NCI-H146 (cell line): ENCODE measurements at regions not wholly inside any gene's neighbourhood (a gene's known extent, or its start where the extent isn't known, plus 50 kb on each side); places are given as distances from the start of the nearest gene placed in this dataset.
"Not testable (repeated sequence)": the region's sequence is repeated elsewhere in the genome, so short reads cannot be mapped to it uniquely, and the experiment has no call there.

Source experiments
- DNase-seq: peaks from one replicate; lab custom pipeline; 2025; lab: John Stamatoyannopoulos, UW

- DNase-seq: no peak
Observed at GRCh38 chr7:17437586-17437985, 139.1 kb downstream of the AHR start.

- DNase-seq: not testable (repeated sequence)
Observed at GRCh38 chr7:17440025-17440784, 141.8 kb downstream of the AHR start.

- DNase-seq: no peak
Observed at GRCh38 chr7:17440831-17441230, 142.4 kb downstream of the AHR start.

DNA sequence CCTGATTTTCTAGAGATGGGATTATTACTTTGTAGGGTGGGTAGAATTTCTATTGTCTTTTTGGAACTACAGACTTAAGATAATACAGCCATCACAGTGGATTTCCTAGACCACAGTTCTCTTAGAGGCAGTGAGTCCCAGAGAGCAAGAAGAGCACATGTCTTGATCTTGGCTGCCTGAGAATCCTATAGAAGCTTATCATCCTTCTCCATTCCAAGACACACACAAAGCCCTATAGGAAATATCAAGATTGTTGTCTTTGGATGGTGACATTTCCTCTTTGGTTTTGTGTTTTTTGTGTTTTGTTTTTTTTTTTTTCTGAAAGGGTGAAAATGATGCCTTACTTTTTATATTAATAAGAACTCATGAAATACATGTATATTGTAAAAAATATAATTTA lies 143.1 kb downstream of the AHR start:
- DNase-seq: no peak

GRCh38 chr7:17444151-17444550 lies 145.7 kb downstream of the AHR start:
- DNase-seq: no peak

DNA sequence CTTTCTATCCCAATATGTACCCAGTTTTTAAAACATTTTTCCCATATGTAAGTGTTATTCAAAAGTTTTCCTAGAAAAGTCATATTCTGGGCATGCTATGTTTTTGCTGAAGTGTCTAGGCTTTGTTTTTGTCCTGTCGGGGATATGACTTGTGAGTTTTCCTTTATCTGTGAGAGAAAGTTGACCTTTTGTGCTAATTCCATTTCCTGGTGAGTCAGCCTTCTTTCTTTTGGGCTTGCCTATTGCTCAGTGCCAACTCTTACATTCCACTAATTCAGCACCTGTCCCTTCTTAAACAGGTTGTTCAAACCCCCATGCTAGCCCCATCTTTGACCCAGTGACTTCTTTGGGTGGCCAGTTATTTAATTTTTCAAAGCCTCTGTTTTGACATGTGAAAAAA lies 146.2 kb downstream of the AHR start:
- DNase-seq: no peak

- DNase-seq: no peak
Observed at GRCh38 chr7:17446340-17446739, 147.9 kb downstream of the AHR start.

DNA sequence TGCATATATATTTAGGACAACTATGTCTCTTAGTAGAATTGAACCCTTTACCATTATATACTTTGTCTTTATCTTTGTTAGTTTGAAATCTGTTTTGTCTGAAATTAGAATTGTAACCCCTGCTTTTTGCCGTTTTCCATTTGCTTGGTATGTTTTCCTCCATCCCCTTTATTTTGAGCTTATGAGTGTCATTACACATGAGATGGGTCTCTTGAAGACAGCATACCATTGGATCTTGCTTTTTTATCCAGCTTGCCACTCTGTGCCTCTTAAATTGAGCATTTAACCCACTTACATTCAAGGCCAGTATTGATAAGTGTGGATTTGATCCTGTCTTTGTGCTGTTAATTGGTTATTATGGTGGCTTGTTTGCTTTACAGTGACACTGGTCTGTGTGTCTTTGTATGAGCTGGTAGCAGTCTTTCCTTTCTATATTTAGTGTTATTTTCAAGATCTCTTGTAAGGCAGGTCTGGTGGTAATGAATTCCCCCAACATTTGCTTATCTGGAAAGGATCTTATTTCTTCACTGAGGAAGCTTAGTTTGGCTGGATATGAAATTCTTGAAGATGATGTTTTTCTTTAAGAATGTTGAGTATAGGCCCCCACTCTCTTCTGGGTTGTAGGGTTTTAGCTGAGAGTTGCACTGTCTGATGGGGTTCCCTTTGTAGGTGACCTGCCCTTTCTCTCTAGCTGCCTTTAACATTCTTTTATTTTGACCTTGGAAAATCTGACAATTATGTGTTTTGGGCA lies 149.5 kb downstream of the AHR start:
- DNase-seq: no peak

GRCh38 chr7:17448479-17449423 lies 150.3 kb downstream of the AHR start:
- no peak for DNase-seq

GRCh38 chr7:17456541-17456940 lies 158.1 kb downstream of the AHR start:
- DNase-seq: no peak

DNA sequence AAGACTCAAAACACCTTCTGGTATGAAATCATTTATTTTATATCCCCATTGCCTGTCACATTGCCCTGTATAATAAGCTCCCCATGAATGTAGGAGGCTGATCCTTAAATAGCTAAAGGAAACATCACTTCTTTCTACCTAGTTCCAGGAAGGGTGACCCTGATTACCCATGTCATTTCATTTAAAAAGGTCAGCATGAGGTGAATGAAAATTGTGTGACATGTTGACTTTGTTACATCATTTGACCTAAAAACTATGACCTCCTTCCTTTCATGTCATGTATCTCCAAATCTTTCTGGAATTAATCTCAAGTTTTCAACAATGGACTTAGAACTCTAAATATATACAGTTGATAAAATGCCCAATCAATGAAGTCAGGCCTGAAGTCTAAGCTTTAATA lies 161.5 kb downstream of the AHR start:
- no peak for DNase-seq

GRCh38 chr7:17460665-17461064 lies 162.2 kb downstream of the AHR start:
- no peak for DNase-seq

- DNase-seq: no peak
Observed at GRCh38 chr7:17462131-17462631, 163.7 kb downstream of the AHR start.

DNA sequence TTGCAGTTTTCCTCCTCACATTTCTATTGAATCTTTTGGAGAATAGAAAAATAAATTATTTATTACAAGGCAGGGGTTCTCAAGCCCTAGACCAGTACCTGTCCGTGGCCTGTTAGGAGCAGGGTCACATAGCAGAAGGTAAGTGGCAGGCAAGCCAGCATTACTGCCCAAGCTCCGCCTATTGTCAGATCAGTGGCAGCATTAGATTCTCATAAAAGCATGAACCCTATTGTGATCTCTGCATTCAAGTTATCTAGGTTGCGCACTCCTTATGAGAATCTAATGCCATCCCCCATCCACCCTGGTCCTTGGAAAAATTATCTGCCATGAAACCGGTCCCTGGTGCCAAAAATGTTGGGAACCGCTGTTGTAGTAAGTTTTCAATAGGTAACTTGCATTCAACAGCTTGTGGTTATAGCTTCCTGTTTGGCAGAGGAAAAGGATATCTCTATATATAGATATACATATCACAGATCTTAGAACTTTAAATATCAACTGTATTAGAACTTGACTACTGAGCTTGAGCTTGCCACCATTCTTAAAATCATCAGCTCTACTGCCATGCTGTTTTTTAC lies 165.1 kb downstream of the AHR start:
- no peak for DNase-seq

GRCh38 chr7:17466216-17466615 lies 167.8 kb downstream of the AHR start:
- DNase-seq: no peak

- no peak for DNase-seq
Observed at GRCh38 chr7:17467386-17467945, 169.0 kb downstream of the AHR start.

DNA sequence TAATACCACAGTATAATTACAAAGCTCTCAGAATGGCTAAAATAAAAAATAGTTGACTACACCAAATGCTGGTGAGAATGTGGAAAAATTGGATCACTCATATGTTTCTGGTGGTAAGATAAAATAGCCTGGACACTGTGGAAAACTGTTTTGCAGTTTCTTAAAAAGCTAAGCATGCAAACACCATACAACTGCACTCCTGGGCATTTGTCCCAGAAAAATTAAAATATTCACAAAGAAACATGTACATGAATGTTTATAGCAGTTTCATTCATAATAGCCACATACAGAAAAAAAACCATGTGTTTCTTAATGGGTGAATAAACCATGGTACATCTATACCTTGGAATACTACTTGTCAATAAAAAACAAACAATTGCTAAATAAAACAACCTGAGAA lies 172.9 kb downstream of the AHR start:
- DNase-seq: no peak

DNA sequence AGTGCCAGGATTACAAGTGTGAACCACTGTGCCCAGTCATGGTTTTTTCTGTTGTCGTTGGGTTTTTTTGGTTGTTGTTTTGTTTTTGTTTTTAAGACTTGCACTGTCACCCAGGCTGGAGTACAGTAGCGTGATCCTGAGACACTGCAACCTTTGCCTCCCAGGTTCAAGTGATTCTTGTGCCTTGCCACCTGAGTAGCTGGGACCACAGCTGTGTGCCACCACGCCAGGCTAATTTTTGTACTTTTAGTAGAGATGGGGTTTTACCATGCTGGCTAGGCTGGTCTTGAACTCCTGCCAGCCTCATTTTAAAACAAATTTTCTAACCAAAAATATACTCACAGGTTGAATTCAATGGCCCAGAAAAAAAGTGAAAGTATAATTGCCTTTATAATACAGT lies 174.1 kb downstream of the AHR start:
- no peak for DNase-seq

DNA sequence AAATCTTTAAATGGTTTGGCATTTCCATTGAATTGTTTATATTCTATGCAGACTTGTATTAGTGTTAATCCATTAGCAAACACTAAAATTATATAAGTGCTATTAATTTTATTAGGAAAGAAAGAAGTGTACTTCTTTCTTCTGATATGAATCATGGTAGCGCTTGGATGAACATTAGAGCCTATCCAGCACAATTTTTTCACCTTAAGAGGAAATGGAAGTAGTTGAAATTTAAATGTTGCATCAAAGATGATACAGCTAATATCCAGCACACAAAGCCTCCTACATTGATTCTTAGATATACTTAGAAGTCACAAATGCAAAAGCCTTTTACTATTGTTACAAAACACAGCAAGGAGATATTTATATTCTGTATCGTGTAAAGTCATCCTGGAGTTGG lies 174.5 kb downstream of the AHR start:
- no peak for DNase-seq

DNA sequence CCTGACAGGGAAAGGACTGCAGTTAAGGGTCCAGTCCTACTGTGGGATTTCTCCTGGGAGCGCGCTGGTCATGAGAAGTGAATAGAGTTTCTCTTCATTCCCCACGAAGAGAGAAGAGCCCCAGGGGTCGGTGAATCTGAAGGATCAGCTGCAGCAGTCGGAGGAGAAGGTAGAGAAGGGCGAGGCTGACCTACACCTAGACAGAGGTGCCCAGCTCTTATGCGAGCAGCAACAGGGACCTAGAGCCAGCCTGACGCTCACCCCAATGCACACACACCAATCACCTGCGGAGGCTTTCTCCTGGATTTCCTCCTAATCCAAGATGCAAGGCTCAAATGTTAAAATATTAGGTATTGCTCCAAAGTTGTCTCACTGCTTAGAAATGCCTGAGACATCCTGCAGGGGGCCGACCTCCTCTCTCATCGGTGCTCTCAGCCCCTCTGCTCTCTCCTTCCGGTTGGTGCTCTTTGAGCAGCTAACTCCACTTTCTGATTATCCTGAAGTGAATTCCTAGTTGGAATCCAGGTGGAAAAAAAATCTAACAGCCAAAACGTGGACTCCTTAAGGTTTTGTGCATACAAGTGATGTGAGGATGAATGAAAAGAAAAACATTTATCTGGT lies 176.4 kb downstream of the AHR start:
- DNase-seq: no peak

DNA sequence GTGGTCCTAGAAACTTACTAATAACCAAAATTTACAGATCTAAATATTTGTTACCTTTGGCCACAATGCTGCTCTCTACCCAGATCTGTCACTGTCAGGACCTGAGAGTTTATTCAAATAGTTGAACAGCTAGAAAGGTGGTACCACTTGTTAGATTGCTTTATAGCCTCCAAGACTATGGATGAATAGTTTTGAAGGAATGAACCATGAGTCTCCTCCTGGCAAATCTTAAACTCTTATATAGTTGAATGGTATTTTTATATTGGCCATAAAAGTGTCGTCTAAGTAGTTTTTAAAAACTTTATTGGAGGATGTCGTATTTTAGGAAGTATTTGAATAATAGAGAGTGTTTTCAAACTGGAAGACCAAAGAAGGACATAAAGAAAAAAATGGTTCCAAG lies 178.7 kb downstream of the AHR start:
- no peak for DNase-seq
